ENCODE measurements at regions not wholly inside any gene's neighbourhood (a gene's known extent, or its start where the extent isn't known, plus 50 kb on each side); places are given as distances from the start of the nearest gene placed in this dataset.
"Not testable (repeated sequence)": the region's sequence is repeated elsewhere in the genome, so short reads cannot be mapped to it uniquely, and the experiment has no call there.

GRCh38 chr1:14280909-14281308, 317.6 kb upstream of the KAZN start:
- intact Hi-C loops (cut with DNase I): no loop called here
- H3K27ac ChIP-seq: no peak overlapping the region
- TF ChIP-seq CTCF (IDR thresholded peaks at IDR 0.05): no peak
- H3K27me3 ChIP-seq: no peaks in the 10 kb centered on the region
- no peaks in the 10 kb centered on the region for H3K4me1 ChIP-seq
- DNase-seq: peak in 2 of 4 donors; percentile 61 to 81
- no peaks in the 10 kb centered on the region for H3K36me3 ChIP-seq
- no peak for ATAC-seq
- no peaks in the 10 kb centered on the region for H3K9me3 ChIP-seq
- H3K4me3 ChIP-seq: no peak overlapping the region

DNA sequence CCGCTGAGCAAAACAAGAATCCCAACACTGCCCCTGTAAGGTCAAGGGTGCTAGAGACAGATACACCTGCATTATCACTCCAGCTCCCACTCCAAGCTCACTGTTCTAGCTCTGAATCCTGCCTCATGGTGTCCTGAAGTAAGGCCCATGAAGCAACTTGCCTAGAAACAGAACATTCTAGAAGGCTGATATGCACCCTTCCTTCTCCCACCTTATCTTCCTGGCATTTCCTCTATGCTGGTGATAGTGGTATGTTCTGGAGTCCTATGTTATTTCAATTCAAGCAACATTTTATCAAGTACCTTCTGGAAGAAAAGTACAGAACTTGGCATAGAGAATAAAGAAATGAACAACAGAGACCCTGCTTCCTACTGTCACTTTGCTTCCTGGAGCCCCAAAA, 317.1 kb upstream of the KAZN start:
- H3K27me3 ChIP-seq: no peaks in the 10 kb centered on the region
- DNase-seq (no peak), ATAC-seq (no peak)
- no peak for TF ChIP-seq CTCF (IDR thresholded peaks at IDR 0.05)
- H3K9me3 ChIP-seq: no peaks in the 10 kb centered on the region
- H3K27ac ChIP-seq: no peak overlapping the region
- intact Hi-C loops (cut with DNase I): no loop called here
- no peak overlapping the region for H3K4me3 ChIP-seq
- H3K36me3 ChIP-seq: no peaks in the 10 kb centered on the region
- H3K4me1 ChIP-seq: no peaks in the 10 kb centered on the region

DNA sequence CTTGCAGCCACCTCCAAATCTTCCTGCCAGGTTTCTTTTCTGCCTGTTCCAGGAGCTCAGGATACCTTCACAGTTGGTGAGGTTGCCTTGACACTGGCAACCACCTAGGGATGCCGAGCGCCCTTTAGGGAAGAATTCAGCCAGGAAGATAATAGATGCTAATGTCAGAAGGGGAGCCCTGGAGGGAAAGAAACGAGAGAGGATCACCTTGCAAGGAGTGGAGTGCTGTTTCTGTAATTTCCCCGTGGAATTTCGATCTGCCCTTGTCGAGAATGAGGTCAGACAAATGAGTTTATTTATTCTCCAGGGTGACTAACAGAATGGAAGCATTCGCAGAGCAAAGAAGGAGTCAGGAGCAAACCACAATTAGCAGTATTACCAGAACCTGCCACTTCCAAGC, 315.8 kb upstream of the KAZN start:
- intact Hi-C loops (cut with DNase I): no loop called here
- Histone ChIP-seq H3K27me3 (no peaks in the 10 kb centered on the region), H3K4me3 (no peak overlapping the region), H3K9me3 (no peaks in the 10 kb centered on the region), H3K36me3 (no peaks in the 10 kb centered on the region), H3K27ac (no peak overlapping the region), H3K4me1 (no peaks in the 10 kb centered on the region)
- no peak for TF ChIP-seq CTCF (IDR thresholded peaks at IDR 0.05)
- no peak for ATAC-seq
- DNase-seq: no peak

DNA sequence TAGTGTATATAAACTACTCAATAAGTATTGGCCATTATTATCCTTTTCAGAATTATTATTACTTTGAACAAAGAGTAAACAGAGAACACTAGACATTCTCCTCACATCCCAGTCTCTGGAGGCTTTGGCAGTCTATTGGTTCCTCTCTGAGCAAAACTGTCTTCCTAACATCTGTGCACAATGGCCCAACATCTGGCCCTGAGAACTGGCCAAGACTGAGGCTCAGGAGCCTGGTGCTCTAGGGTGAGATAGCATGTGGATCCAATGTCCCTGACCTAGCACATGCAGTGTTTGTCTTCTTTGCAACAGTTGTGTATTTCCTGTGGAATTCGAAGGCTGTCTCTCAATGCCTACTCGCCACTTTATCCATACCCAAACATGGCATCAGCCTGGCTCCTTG, 313.2 kb upstream of the KAZN start:
- Histone ChIP-seq H3K36me3 (no peaks in the 10 kb centered on the region), H3K9me3 (no peaks in the 10 kb centered on the region), H3K27ac (no peak overlapping the region), H3K4me1 (no peaks in the 10 kb centered on the region), H3K4me3 (no peak overlapping the region), H3K27me3 (no peaks in the 10 kb centered on the region)
- no peak for DNase-seq
- ATAC-seq: no peak
- no peak for TF ChIP-seq CTCF (IDR thresholded peaks at IDR 0.05)
- intact Hi-C loops (cut with DNase I): no loop called here

DNA sequence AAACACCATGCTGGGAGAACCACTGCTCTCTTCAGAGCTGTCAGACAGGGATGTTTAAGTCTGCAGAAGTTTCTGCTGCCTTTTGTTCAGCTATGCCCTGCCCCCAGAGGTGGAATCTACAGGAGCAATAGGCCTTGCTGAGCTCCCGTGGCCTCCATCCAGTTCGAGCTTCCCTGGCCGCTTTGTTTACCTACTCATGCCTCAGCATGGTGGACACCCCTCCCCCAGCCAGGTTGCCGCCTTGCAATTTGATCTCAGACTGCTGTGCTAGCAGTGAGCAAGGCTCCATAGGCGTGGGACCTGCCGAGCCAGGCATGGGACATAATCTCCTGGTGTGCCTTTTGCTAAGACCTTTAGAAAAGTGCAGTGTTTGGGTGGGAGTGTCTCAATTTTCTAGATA, 307.3 kb upstream of the KAZN start:
- H3K27ac ChIP-seq; H3K4me1 ChIP-seq; H3K4me3 ChIP-seq; H3K27me3 ChIP-seq; intact Hi-C loops (cut with DNase I); H3K36me3 ChIP-seq; H3K9me3 ChIP-seq: not testable (repeated sequence)
- peak in 2 of 4 donors; percentile 47 to 61 for DNase-seq
- peak; percentile 50 for ATAC-seq

- peaks cover 0 to 5% of the 10 kb centered on the region in 2 donors for H3K27me3 ChIP-seq
- no peak for TF ChIP-seq CTCF (IDR thresholded peaks at IDR 0.05)
Observed at GRCh38 chr1:14292520-14292919, 306.0 kb upstream of the KAZN start.

More at GRCh38 chr1:14292520-14292919, 306.0 kb upstream of the KAZN start:
- no peak overlapping the region for H3K4me3 ChIP-seq
- DNase-seq: no peak
- no peaks in the 10 kb centered on the region for H3K4me1 ChIP-seq
- H3K9me3 ChIP-seq: no peaks in the 10 kb centered on the region
- H3K27ac ChIP-seq: no peak overlapping the region
- intact Hi-C loops (cut with DNase I): no loop called here
- no peaks in the 10 kb centered on the region for H3K36me3 ChIP-seq
- no peak for ATAC-seq
